ENCODE measurements at regions not wholly inside any gene's neighbourhood (a gene's known extent, or its start where the extent isn't known, plus 50 kb on each side); places are given as distances from the start of the nearest gene placed in this dataset.

DNA sequence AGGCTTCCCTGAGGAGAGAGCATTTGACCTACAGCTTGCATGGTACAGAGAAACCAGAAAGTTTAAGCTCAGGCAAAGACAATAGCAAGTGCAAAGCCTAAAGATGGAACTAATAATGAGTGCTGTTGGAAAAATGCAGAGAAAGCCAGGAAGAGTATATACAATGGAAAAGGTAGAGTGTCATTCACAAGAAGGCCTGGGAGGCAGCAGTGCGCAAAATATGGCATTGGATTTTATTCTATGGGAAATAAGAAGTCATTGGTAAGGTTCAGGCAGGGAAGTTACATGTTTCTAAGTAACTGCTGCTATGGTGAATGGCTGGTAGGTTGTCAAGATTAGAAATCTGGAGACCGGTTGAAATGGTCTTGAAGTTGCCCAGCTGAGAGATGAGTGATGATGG, 2167.3 kb upstream of the CELF4 start:
- Histone ChIP-seq H3K9ac (ENCODE audit: low read depth, low read length, poor library complexity) (no peak overlapping the region), H2BK15ac (ENCODE audit: low read length) (no peak overlapping the region), H3K36me3 (replicated peaks in 1 of 2; ENCODE audit: control insufficient read depth in 2 of 2, insufficient read depth in 2 of 2, low read length in 2 of 2) (no peaks in the 10 kb centered on the region), H3K14ac (ENCODE audit: low read length) (no peak overlapping the region), H3K27ac (replicated peaks; ENCODE audit: low read length) (no peak overlapping the region), H3K79me1 (ENCODE audit: low read depth, low read length) (no peaks in the 10 kb centered on the region), H3K4ac (ENCODE audit: low read length) (no peak overlapping the region), H2BK12ac (ENCODE audit: low read length) (no peak overlapping the region), H3K18ac (ENCODE audit: low read length) (no peak overlapping the region), H3K27me3 (ENCODE audit: control insufficient read depth in 3 of 3, insufficient read depth in 3 of 3, low read depth in 1 of 3, low read length in 3 of 3) (no peaks in the 10 kb centered on the region), H2AK5ac (ENCODE audit: low read depth, low read length) (no peak overlapping the region), H3K4me3 (ENCODE audit: low read length in 2 of 2) (no peak overlapping the region), H2BK120ac (ENCODE audit: low read depth, low read length) (no peak overlapping the region), H4K8ac (ENCODE audit: low read depth, low read length) (no peak overlapping the region), H4K91ac (ENCODE audit: low read depth, low read length, poor library complexity) (no peak overlapping the region), H3K9me3 (replicated peaks in 1 of 2; ENCODE audit: control insufficient read depth in 2 of 2, insufficient read depth in 1 of 2, low read depth in 1 of 2, low read length in 2 of 2) (no peaks in the 10 kb centered on the region), H2AFZ (ENCODE audit: low read length) (no peak overlapping the region), H3K23ac (ENCODE audit: low read depth, low read length, poor library complexity) (no peak overlapping the region), H3K4me1 (ENCODE audit: control insufficient read depth in 2 of 2, insufficient read depth in 1 of 2, low read depth in 1 of 2, low read length in 2 of 2) (peaks cover 1% of the 10 kb centered on the region in 2 donors), H2BK5ac (ENCODE audit: low read length) (no peak overlapping the region), H3K4me2 (ENCODE audit: insufficient read depth, low read length, poor library complexity, severe bottlenecking) (no peak overlapping the region)
- no peak for DNase-seq (ENCODE audit: low spot score)
- no CpG with 5 or more reads among the region's 2 CpGs for WGBS, 2 donors (ENCODE audit: extremely low coverage in 2 of 2, insufficient read length in 2 of 2, insufficient replicate concordance in 1 of 2)

DNA sequence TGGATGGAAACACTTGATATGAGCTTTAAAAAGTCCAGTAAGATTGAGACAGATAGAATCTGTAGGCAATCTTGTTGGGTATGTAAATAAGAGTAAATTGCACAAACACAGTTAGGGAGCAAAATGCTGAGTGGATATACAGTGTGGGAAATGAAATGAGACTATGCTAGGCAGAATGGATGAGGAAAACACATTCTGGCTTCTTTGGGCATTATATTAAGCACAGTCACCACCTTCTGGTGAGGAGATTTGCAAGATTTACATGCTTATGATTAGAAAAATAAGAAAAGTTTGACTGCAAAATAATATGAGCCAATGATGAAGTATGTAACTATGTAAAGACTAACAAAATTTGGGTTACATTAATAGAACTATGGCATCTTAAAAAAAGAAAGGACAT, 2165.0 kb upstream of the CELF4 start:
- Histone ChIP-seq H4K91ac (ENCODE audit: low read depth, low read length, poor library complexity) (no peak overlapping the region), H2AK5ac (ENCODE audit: low read depth, low read length) (no peak overlapping the region), H3K4me3 (ENCODE audit: low read length in 2 of 2) (no peak overlapping the region), H2BK12ac (ENCODE audit: low read length) (no peak overlapping the region), H3K79me1 (ENCODE audit: low read depth, low read length) (no peaks in the 10 kb centered on the region), H2BK15ac (ENCODE audit: low read length) (no peak overlapping the region), H4K8ac (ENCODE audit: low read depth, low read length) (no peak overlapping the region), H3K23ac (ENCODE audit: low read depth, low read length, poor library complexity) (no peak overlapping the region), H3K9ac (ENCODE audit: low read depth, low read length, poor library complexity) (no peak overlapping the region), H3K18ac (ENCODE audit: low read length) (no peak overlapping the region), H2BK120ac (ENCODE audit: low read depth, low read length) (no peak overlapping the region), H3K4me2 (ENCODE audit: insufficient read depth, low read length, poor library complexity, severe bottlenecking) (no peak overlapping the region), H2BK5ac (ENCODE audit: low read length) (no peak overlapping the region), H3K14ac (ENCODE audit: low read length) (no peak overlapping the region), H3K9me3 (replicated peaks in 1 of 2; ENCODE audit: control insufficient read depth in 2 of 2, insufficient read depth in 1 of 2, low read depth in 1 of 2, low read length in 2 of 2) (no peaks in the 10 kb centered on the region), H3K27me3 (ENCODE audit: control insufficient read depth in 3 of 3, insufficient read depth in 3 of 3, low read depth in 1 of 3, low read length in 3 of 3) (no peaks in the 10 kb centered on the region), H2AFZ (ENCODE audit: low read length) (no peak overlapping the region), H3K4ac (ENCODE audit: low read length) (no peak overlapping the region), H3K27ac (replicated peaks; ENCODE audit: low read length) (no peak overlapping the region), H3K4me1 (ENCODE audit: control insufficient read depth in 2 of 2, insufficient read depth in 1 of 2, low read depth in 1 of 2, low read length in 2 of 2) (peaks cover 1 to 3% of the 10 kb centered on the region in 2 donors), H3K36me3 (replicated peaks in 1 of 2; ENCODE audit: control insufficient read depth in 2 of 2, insufficient read depth in 2 of 2, low read length in 2 of 2) (no peaks in the 10 kb centered on the region)
- DNase-seq (ENCODE audit: low spot score), result no peak

GRCh38 chr18:39724652-39725051, 2159.1 kb upstream of the CELF4 start:
- DNase-seq (ENCODE audit: low spot score), result no peak
- Histone ChIP-seq H3K27ac (replicated peaks; ENCODE audit: low read length) (no peak overlapping the region), H3K14ac (ENCODE audit: low read length) (no peak overlapping the region), H3K4me1 (ENCODE audit: control insufficient read depth in 2 of 2, insufficient read depth in 1 of 2, low read depth in 1 of 2, low read length in 2 of 2) (peaks cover 1 to 2% of the 10 kb centered on the region in 2 donors), H2AFZ (ENCODE audit: low read length) (no peak overlapping the region), H2BK120ac (ENCODE audit: low read depth, low read length) (no peak overlapping the region), H3K23ac (ENCODE audit: low read depth, low read length, poor library complexity) (no peak overlapping the region), H3K4me2 (ENCODE audit: insufficient read depth, low read length, poor library complexity, severe bottlenecking) (no peak overlapping the region), H2BK15ac (ENCODE audit: low read length) (no peak overlapping the region), H2BK5ac (ENCODE audit: low read length) (no peak overlapping the region), H3K4me3 (ENCODE audit: low read length in 2 of 2) (no peak overlapping the region), H2AK5ac (ENCODE audit: low read depth, low read length) (no peak overlapping the region), H3K18ac (ENCODE audit: low read length) (no peak overlapping the region), H3K27me3 (ENCODE audit: control insufficient read depth in 3 of 3, insufficient read depth in 3 of 3, low read depth in 1 of 3, low read length in 3 of 3) (no peaks in the 10 kb centered on the region), H3K4ac (ENCODE audit: low read length) (no peak overlapping the region), H3K9me3 (replicated peaks in 1 of 2; ENCODE audit: control insufficient read depth in 2 of 2, insufficient read depth in 1 of 2, low read depth in 1 of 2, low read length in 2 of 2) (no peaks in the 10 kb centered on the region), H3K9ac (ENCODE audit: low read depth, low read length, poor library complexity) (no peak overlapping the region), H4K8ac (ENCODE audit: low read depth, low read length) (no peak overlapping the region), H3K79me1 (ENCODE audit: low read depth, low read length) (no peaks in the 10 kb centered on the region), H4K91ac (ENCODE audit: low read depth, low read length, poor library complexity) (no peak overlapping the region), H2BK12ac (ENCODE audit: low read length) (no peak overlapping the region), H3K36me3 (replicated peaks in 1 of 2; ENCODE audit: control insufficient read depth in 2 of 2, insufficient read depth in 2 of 2, low read length in 2 of 2) (no peaks in the 10 kb centered on the region)

GRCh38 chr18:39721712-39722111, 2156.1 kb upstream of the CELF4 start:
- H2BK15ac ChIP-seq (ENCODE audit: low read length), result no peak overlapping the region
- H3K79me1 ChIP-seq (ENCODE audit: low read depth, low read length), result no peaks in the 10 kb centered on the region
- H3K4me1 ChIP-seq (ENCODE audit: control insufficient read depth in 2 of 2, insufficient read depth in 1 of 2, low read depth in 1 of 2, low read length in 2 of 2), result no peaks in the 10 kb centered on the region
- H3K23ac ChIP-seq (ENCODE audit: low read depth, low read length, poor library complexity), result no peak overlapping the region
- WGBS, 2 donors (ENCODE audit: extremely low coverage in 2 of 2, insufficient read length in 2 of 2, insufficient replicate concordance in 1 of 2), result no CpG with 5 or more reads among the region's 1 CpG
- H3K4me3 ChIP-seq (ENCODE audit: low read length in 2 of 2), result no peak overlapping the region
- no peak overlapping the region for H2AFZ ChIP-seq (ENCODE audit: low read length)
- H4K91ac ChIP-seq (ENCODE audit: low read depth, low read length, poor library complexity), result no peak overlapping the region
- no peak overlapping the region for H3K27ac ChIP-seq (replicated peaks; ENCODE audit: low read length)
- DNase-seq (ENCODE audit: low spot score), result no peak
- H3K14ac ChIP-seq (ENCODE audit: low read length), result no peak overlapping the region
- no peak overlapping the region for H2BK12ac ChIP-seq (ENCODE audit: low read length)
- no peaks in the 10 kb centered on the region for H3K27me3 ChIP-seq (ENCODE audit: control insufficient read depth in 3 of 3, insufficient read depth in 3 of 3, low read depth in 1 of 3, low read length in 3 of 3)
- no peak overlapping the region for H2BK120ac ChIP-seq (ENCODE audit: low read depth, low read length)
- no peaks in the 10 kb centered on the region for H3K36me3 ChIP-seq (replicated peaks in 1 of 2; ENCODE audit: control insufficient read depth in 2 of 2, insufficient read depth in 2 of 2, low read length in 2 of 2)
- H3K4me2 ChIP-seq (ENCODE audit: insufficient read depth, low read length, poor library complexity, severe bottlenecking), result no peak overlapping the region
- H2AK5ac ChIP-seq (ENCODE audit: low read depth, low read length), result no peak overlapping the region
- H4K8ac ChIP-seq (ENCODE audit: low read depth, low read length), result no peak overlapping the region
- H3K4ac ChIP-seq (ENCODE audit: low read length), result no peak overlapping the region
- H3K9ac ChIP-seq (ENCODE audit: low read depth, low read length, poor library complexity), result no peak overlapping the region
- no peak overlapping the region for H3K18ac ChIP-seq (ENCODE audit: low read length)
- no peaks in the 10 kb centered on the region for H3K9me3 ChIP-seq (replicated peaks in 1 of 2; ENCODE audit: control insufficient read depth in 2 of 2, insufficient read depth in 1 of 2, low read depth in 1 of 2, low read length in 2 of 2)
- H2BK5ac ChIP-seq (ENCODE audit: low read length), result no peak overlapping the region

Measured in neuronal stem cell (in vitro differentiated cells).